SK-N-SH treated with all-trans-retinoic acid at 6 μM for 48 hours (cell line): ENCODE measurements at regions not wholly inside any gene's neighbourhood (a gene's known extent, or its start where the extent isn't known, plus 50 kb on each side); places are given as distances from the start of the nearest gene placed in this dataset.

Experiments used
- ATAC-seq: fragments of 200-7000 bp; cut with Tn5 transposase; 3 replicates; pipeline ENCODE4 v1.9.1; 2020; ENCODE audit warnings: mild to moderate bottlenecking, moderate library complexity
- ARNTL ChIP-seq: fragments of 450-650 bp; formaldehyde crosslinking; IDR thresholded peaks from 2 replicates; pipeline ENCODE4 v1.5.0; 2020; ENCODE audit warnings: low read depth, mild to moderate bottlenecking, moderate library complexity, borderline replicate concordance
- BACH2 ChIP-seq: fragments of 250-450 bp; sonication (Bioruptor Pico); IDR thresholded peaks from 2 replicates; pipeline ENCODE4 v1.9.0; 2021; ENCODE audit warnings: mild to moderate bottlenecking, borderline replicate concordance
- CSDC2 ChIP-seq: fragments of 250-450 bp; sonication (Bioruptor Pico); IDR thresholded peaks from 2 replicates; pipeline ENCODE4 v1.5.0; 2020; ENCODE audit warnings: mild to moderate bottlenecking, moderate library complexity
- ESRRG ChIP-seq: fragments of 250-450 bp; sonication (Bioruptor Pico); IDR thresholded peaks from 2 replicates; pipeline ENCODE4 v1.6.1; 2021; ENCODE audit warnings: mild to moderate bottlenecking
- ISL1 ChIP-seq: fragments of 250-450 bp; sonication (Bioruptor Pico); IDR thresholded peaks from 2 replicates; pipeline ENCODE4 v2.1.2; 2022; ENCODE audit warnings: mild to moderate bottlenecking, moderate library complexity
- OSR1 ChIP-seq: fragments of 250-450 bp; sonication (Bioruptor Pico); IDR thresholded peaks from 2 replicates; pipeline ENCODE4 v1.8.0; 2022; ENCODE audit warnings: moderate library complexity, mild to moderate bottlenecking, inconsistent platforms
- PPARA ChIP-seq: fragments of 250-450 bp; sonication (Bioruptor Pico); IDR thresholded peaks from 2 replicates; pipeline ENCODE4 v1.5.0; 2020; ENCODE audit warnings: mild to moderate bottlenecking, borderline replicate concordance
- RARB ChIP-seq: fragments of 250-450 bp; sonication (Bioruptor Pico); IDR thresholded peaks from 2 replicates; pipeline ENCODE4 v1.8.0; 2021; ENCODE audit warnings: mild to moderate bottlenecking, moderate library complexity
- SNAI2 ChIP-seq: fragments of 250-450 bp; sonication (Bioruptor Pico); IDR thresholded peaks from 2 replicates; pipeline ENCODE4 v1.5.0; 2020; ENCODE audit warnings: mild to moderate bottlenecking, moderate library complexity
- TCF4 ChIP-seq: fragments of 250-450 bp; sonication (Bioruptor Pico); IDR thresholded peaks from 2 replicates; pipeline ENCODE4 v1.8.0; 2021; ENCODE audit warnings: mild to moderate bottlenecking, moderate library complexity, borderline replicate concordance
- TOX ChIP-seq: fragments of 250-450 bp; sonication (Bioruptor Pico); IDR thresholded peaks from 2 replicates; pipeline ENCODE4 v1.8.0; 2021; ENCODE audit warnings: mild to moderate bottlenecking, moderate library complexity, borderline replicate concordance
- ZC3H10 ChIP-seq: fragments of 250-450 bp; sonication (Bioruptor Pico); IDR thresholded peaks from 2 replicates; pipeline ENCODE4 v1.5.1; 2021; ENCODE audit warnings: mild to moderate bottlenecking, moderate library complexity
- ZFP3 ChIP-seq: fragments of 250-450 bp; sonication (Bioruptor Pico); IDR thresholded peaks from 2 replicates; pipeline ENCODE4 v1.5.0; 2020; ENCODE audit warnings: mild to moderate bottlenecking, moderate library complexity
- ZFP30 ChIP-seq: fragments of 450-650 bp; formaldehyde crosslinking; IDR thresholded peaks from 2 replicates; pipeline ENCODE4 v1.5.0; 2022; ENCODE audit warnings: mild to moderate bottlenecking, moderate library complexity
- ZNF565 ChIP-seq: fragments of 450-650 bp; formaldehyde crosslinking; conservative IDR thresholded peaks from 2 replicates; pipeline ENCODE4 v1.5.0; 2020; ENCODE audit warnings: low read depth, mild to moderate bottlenecking, moderate library complexity
- ZNF70 ChIP-seq: fragments of 450-650 bp; formaldehyde crosslinking; IDR thresholded peaks from 2 replicates; pipeline ENCODE4 v1.5.0; 2020; ENCODE audit warnings: mild to moderate bottlenecking, moderate library complexity
- TF ChIP-seq, protein P1 (sequence below): fragments of 250-450 bp; sonication (Bioruptor Pico); IDR thresholded peaks from 2 replicates; pipeline ENCODE4 v1.5.0; 2020; ENCODE audit warnings: mild to moderate bottlenecking, moderate library complexity
- TF ChIP-seq, protein P2 (sequence below): fragments of 250-450 bp; sonication (Bioruptor Pico); IDR thresholded peaks from 2 replicates; pipeline ENCODE4 v1.8.0; 2020; ENCODE audit warnings: mild to moderate bottlenecking, moderate library complexity, borderline replicate concordance
- TF ChIP-seq, protein P3 (sequence below): fragments of 250-450 bp; sonication (Bioruptor Pico); IDR thresholded peaks from 2 replicates; pipeline ENCODE4 v1.5.1; 2020; ENCODE audit warnings: low read depth, mild to moderate bottlenecking, moderate library complexity

DNA sequence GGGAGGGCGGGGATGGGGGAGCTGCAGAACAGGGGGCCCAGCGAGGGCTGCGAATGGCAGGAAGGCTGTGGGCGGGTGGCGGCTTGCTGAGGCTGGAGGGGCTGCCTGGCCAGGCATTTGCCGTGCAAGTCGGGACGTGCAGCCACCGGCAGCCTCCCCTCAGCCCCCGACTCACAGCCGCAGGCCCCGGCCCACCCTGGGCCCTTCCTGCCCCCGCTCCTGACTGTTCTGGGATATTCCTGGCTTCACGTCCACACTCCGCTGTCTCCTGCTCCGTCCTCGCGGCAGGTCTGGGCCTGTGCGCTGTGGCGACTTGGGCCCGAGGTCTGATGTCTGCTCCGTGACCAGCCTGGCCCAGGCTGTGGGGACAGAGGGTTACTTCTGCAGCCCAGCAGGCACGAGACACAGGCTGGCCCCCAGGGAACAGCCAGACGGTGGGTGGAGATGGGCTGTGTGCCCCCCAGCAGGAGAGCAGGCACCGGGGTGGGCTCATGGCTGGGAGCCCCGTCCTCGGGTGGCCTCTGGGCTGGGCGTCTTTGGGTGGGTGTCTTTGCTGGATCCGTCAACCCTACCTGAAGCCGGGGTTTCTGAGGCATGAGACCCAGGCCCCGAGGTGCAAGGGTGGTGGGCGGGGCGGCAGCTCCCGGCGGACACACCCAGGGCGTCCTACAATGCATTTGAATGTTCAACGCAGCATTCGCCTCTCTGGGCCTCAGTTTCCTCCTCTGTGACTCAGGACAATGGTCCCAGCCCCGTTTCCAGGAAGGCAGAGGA is 86.5 kb downstream of the FOXL3 start (continued):
- TF ChIP-seq, protein P1, sequence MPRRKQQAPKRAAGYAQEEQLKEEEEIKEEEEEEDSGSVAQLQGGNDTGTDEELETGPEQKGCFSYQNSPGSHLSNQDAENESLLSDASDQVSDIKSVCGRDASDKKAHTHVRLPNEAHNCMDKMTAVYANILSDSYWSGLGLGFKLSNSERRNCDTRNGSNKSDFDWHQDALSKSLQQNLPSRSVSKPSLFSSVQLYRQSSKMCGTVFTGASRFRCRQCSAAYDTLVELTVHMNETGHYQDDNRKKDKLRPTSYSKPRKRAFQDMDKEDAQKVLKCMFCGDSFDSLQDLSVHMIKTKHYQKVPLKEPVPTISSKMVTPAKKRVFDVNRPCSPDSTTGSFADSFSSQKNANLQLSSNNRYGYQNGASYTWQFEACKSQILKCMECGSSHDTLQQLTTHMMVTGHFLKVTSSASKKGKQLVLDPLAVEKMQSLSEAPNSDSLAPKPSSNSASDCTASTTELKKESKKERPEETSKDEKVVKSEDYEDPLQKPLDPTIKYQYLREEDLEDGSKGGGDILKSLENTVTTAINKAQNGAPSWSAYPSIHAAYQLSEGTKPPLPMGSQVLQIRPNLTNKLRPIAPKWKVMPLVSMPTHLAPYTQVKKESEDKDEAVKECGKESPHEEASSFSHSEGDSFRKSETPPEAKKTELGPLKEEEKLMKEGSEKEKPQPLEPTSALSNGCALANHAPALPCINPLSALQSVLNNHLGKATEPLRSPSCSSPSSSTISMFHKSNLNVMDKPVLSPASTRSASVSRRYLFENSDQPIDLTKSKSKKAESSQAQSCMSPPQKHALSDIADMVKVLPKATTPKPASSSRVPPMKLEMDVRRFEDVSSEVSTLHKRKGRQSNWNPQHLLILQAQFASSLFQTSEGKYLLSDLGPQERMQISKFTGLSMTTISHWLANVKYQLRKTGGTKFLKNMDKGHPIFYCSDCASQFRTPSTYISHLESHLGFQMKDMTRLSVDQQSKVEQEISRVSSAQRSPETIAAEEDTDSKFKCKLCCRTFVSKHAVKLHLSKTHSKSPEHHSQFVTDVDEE (CRISPR knock-in tag): no peak
- TF ChIP-seq ZFP3 (CRISPR knock-in tag) (no peak), OSR1 (CRISPR knock-in tag) (no peak)
- TF ChIP-seq, protein P2, sequence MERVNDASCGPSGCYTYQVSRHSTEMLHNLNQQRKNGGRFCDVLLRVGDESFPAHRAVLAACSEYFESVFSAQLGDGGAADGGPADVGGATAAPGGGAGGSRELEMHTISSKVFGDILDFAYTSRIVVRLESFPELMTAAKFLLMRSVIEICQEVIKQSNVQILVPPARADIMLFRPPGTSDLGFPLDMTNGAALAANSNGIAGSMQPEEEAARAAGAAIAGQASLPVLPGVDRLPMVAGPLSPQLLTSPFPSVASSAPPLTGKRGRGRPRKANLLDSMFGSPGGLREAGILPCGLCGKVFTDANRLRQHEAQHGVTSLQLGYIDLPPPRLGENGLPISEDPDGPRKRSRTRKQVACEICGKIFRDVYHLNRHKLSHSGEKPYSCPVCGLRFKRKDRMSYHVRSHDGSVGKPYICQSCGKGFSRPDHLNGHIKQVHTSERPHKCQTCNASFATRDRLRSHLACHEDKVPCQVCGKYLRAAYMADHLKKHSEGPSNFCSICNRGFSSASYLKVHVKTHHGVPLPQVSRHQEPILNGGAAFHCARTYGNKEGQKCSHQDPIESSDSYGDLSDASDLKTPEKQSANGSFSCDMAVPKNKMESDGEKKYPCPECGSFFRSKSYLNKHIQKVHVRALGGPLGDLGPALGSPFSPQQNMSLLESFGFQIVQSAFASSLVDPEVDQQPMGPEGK: no peak

DNA sequence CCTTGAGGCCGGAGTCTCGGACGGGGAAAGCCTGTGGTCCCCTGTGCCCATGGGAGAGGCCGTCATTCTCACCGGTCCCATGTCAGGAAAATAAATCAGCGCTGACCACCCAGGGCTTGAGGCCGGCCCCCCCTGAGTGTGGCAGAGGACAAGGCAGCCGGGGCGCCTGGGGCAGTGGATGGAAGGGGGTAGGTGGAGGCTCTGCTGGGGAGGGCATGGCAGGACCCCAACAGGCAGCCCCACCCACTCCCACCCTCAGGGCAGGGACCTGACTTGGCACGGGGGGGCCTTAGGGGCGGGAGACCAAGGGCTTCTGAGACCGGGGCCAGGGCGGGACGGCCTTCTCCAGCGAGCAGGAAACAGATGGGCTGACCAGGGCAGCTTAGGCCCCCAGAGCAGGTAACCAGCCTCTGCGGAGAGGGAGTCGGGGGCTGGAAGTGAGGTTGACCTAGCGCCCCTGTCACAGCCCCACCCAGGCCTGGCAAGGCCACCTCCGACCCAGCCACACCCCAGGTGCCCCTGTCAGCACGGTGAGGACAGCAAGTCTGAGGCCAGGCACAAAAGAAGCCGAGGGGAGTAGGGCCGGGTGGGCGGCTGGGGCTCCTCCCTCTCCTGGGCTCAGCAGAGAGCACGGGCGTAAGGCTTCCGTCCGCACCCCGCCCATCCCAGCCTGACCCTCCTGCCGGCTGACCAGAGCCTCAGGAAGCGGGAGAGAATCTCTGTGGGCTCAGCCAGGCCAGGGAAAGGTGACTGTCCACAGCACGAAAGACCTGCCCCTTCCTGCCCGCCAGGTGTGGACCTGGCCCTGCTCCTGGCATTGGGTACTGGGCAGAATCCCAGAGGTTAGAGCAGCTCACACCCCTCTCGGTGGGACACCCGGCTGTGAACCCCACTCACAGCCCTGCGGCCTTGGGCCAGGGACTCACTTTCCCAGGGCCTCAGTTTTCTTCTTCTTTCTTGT is 87.4 kb downstream of the FOXL3 start:
- TF ChIP-seq, protein P2: no peak
- no peak for TF ChIP-seq ARNTL
- TF ChIP-seq BACH2 (CRISPR knock-in tag): no peak
- TF ChIP-seq, protein P3, sequence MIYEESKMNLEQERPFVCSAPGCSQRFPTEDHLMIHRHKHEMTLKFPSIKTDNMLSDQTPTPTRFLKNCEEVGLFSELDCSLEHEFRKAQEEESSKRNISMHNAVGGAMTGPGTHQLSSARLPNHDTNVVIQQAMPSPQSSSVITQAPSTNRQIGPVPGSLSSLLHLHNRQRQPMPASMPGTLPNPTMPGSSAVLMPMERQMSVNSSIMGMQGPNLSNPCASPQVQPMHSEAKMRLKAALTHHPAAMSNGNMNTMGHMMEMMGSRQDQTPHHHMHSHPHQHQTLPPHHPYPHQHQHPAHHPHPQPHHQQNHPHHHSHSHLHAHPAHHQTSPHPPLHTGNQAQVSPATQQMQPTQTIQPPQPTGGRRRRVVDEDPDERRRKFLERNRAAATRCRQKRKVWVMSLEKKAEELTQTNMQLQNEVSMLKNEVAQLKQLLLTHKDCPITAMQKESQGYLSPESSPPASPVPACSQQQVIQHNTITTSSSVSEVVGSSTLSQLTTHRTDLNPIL (CRISPR knock-in tag): no peak
- no peak for TF ChIP-seq ZNF565 (CRISPR knock-in tag)
- TF ChIP-seq ZNF70 (CRISPR knock-in tag): no peak
- TF ChIP-seq RARB (CRISPR knock-in tag): no peak
- no peak for TF ChIP-seq CSDC2
- TF ChIP-seq ZC3H10: no peak
- TF ChIP-seq PPARA: no peak
- no peak for TF ChIP-seq TCF4
- TF ChIP-seq ISL1: no peak
- TF ChIP-seq, all 23 proteins: peak for 0
- ATAC-seq: no peak

DNA sequence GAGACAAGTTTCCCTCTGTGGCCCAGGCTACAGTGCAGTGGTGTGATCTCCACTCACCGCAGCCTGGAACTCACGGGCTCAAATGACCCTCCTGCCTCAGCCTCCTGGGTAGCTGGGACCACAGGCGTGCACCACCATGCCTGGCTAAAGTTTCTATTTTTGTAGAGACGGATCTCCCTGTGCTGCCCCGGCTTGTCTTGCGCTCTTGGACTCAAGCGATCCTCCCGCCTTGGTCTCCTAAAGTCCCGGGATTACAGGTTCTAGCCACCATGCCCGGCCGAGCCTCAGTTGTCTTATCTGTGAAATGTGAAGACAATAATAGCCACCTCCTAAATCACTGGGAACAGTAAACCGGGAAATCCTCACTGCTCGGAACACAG is 88.1 kb downstream of the FOXL3 start:
- ATAC-seq: no peak
- TF ChIP-seq, protein P2: no peak
- TF ChIP-seq ARNTL: no peak
- TF ChIP-seq SNAI2 (CRISPR knock-in tag): no peak
- TF ChIP-seq ESRRG: no peak
- no peak for TF ChIP-seq TOX (CRISPR knock-in tag)
- TF ChIP-seq CSDC2: no peak
- no peak for TF ChIP-seq ZFP3 (CRISPR knock-in tag)
- no peak for TF ChIP-seq OSR1 (CRISPR knock-in tag)
- TF ChIP-seq ZFP30: no peak
- TF ChIP-seq BACH2 (CRISPR knock-in tag): no peak
- TF ChIP-seq ZC3H10: no peak
- no peak for TF ChIP-seq ZNF70 (CRISPR knock-in tag)
- TF ChIP-seq, protein P1 (CRISPR knock-in tag): no peak
- TF ChIP-seq, protein P3 (CRISPR knock-in tag): no peak
